ENCODE measurements at regions not wholly inside any gene's neighbourhood (a gene's known extent, or its start where the extent isn't known, plus 50 kb on each side); places are given as distances from the start of the nearest gene placed in this dataset.

GRCh38 chr15:63449731-63450130 lies 54.7 kb upstream of the USP3 start:
- Histone ChIP-seq H3K27ac (no peak overlapping the region), H3K4me3 (replicated peaks in 1 of 3) (no peak overlapping the region), H3K27me3 (no peaks in the 10 kb centered on the region), H3K9me3 (no peaks in the 10 kb centered on the region), H3K36me3 (no peaks in the 10 kb centered on the region), H3K4me1 (peaks cover 0 to 9% of the 10 kb centered on the region in 2 donors)
- TF ChIP-seq, protein P1, sequence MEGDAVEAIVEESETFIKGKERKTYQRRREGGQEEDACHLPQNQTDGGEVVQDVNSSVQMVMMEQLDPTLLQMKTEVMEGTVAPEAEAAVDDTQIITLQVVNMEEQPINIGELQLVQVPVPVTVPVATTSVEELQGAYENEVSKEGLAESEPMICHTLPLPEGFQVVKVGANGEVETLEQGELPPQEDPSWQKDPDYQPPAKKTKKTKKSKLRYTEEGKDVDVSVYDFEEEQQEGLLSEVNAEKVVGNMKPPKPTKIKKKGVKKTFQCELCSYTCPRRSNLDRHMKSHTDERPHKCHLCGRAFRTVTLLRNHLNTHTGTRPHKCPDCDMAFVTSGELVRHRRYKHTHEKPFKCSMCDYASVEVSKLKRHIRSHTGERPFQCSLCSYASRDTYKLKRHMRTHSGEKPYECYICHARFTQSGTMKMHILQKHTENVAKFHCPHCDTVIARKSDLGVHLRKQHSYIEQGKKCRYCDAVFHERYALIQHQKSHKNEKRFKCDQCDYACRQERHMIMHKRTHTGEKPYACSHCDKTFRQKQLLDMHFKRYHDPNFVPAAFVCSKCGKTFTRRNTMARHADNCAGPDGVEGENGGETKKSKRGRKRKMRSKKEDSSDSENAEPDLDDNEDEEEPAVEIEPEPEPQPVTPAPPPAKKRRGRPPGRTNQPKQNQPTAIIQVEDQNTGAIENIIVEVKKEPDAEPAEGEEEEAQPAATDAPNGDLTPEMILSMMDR (IDR thresholded peaks at IDR 0.05): no peak
- TF ChIP-seq POLR2A (IDR thresholded peaks at IDR 0.05): no peak
- intact Hi-C loops (cut with DNase I): no loop called here
- 63 to 71% methylated on average over 3 of the region's 3 CpGs for WGBS, 2 donors
- DNase-seq: no peak

GRCh38 chr15:63450884-63451225 lies 53.5 kb upstream of the USP3 start:
- TF ChIP-seq POLR2A (IDR thresholded peaks at IDR 0.05): no peak
- TF ChIP-seq, protein P1 (IDR thresholded peaks at IDR 0.05): no peak
- no peak overlapping the region for H3K27ac ChIP-seq
- H3K4me1 ChIP-seq: peaks cover 0 to 9% of the 10 kb centered on the region in 2 donors
- no peaks in the 10 kb centered on the region for H3K36me3 ChIP-seq
- H3K4me3 ChIP-seq (replicated peaks in 1 of 3): no peak overlapping the region
- no peaks in the 10 kb centered on the region for H3K27me3 ChIP-seq
- no peaks in the 10 kb centered on the region for H3K9me3 ChIP-seq
- DNase-seq: no peak
- intact Hi-C loops (cut with DNase I): no loop called here
- WGBS, 2 donors: 90 to 93% methylated on average over 9 of the region's 9 CpGs

- no peak for TF ChIP-seq POLR2A (IDR thresholded peaks at IDR 0.05)
- TF ChIP-seq, protein P1 (IDR thresholded peaks at IDR 0.05): no peak
- intact Hi-C loops (cut with DNase I): no loop called here
- WGBS, 2 donors: 92 to 95% methylated on average over 5 of the region's 5 CpGs
- no peak overlapping the region for H3K4me3 ChIP-seq (replicated peaks in 1 of 3)
- no peaks in the 10 kb centered on the region for H3K9me3 ChIP-seq
- no peak overlapping the region for H3K27ac ChIP-seq
- peaks cover 0 to 9% of the 10 kb centered on the region in 2 donors for H3K4me1 ChIP-seq
- no peaks in the 10 kb centered on the region for H3K27me3 ChIP-seq
- DNase-seq: no peak
- no peaks in the 10 kb centered on the region for H3K36me3 ChIP-seq
Observed at GRCh38 chr15:63451671-63452315, 52.6 kb upstream of the USP3 start.

- no peak for DNase-seq
- no peak overlapping the region for H3K27ac ChIP-seq
- no peaks in the 10 kb centered on the region for H3K9me3 ChIP-seq
- no peak overlapping the region for H3K4me3 ChIP-seq (replicated peaks in 1 of 3)
- peaks cover 0 to 14% of the 10 kb centered on the region in 2 donors for H3K4me1 ChIP-seq
- no peak for TF ChIP-seq POLR2A (IDR thresholded peaks at IDR 0.05)
- TF ChIP-seq, protein P1 (IDR thresholded peaks at IDR 0.05): no peak
- intact Hi-C loops (cut with DNase I): no loop called here
- H3K36me3 ChIP-seq: no peaks in the 10 kb centered on the region
- no peaks in the 10 kb centered on the region for H3K27me3 ChIP-seq
- 78 to 84% methylated on average over 6 of the region's 6 CpGs for WGBS, 2 donors
Observed at GRCh38 chr15:63452552-63453136, 51.7 kb upstream of the USP3 start.

DNA sequence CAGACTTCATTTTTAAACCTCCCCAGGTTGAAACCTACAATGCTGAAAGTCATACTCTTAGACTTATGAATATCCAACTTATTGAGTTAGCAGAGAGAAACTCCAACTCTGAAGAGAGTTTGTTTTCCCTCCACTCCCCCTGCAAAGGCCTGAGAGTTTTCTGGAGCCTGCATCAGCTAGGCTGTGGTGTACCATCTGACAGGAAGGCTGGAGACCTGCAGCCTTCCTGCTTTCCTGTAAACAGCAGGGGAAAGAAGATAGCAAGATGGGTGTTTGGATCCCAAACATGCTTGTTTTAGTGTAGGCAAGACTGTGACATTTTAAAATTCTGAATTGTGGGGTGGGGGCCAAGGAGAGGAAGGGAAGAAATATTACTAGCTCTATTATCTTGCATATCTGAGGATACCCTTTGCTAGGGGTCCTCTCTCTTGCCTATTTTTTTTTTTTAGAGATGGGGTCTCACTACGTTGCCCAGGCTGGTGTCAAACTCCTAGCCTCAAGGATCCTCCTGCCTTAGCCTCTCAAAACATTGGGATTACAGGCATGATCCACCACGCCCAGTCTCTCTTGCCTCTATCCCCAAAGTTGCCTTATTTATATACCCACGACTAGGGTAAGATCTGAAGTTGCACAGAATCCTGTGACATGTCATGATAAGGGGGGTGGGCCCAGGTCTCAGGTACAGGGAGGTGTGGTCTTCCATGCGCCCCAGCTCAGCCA lies 51.0 kb upstream of the USP3 start:
- H3K27ac ChIP-seq: no peak overlapping the region
- H3K4me1 ChIP-seq: peaks cover 0 to 14% of the 10 kb centered on the region in 2 donors
- no peaks in the 10 kb centered on the region for H3K36me3 ChIP-seq
- no peak for DNase-seq
- intact Hi-C loops (cut with DNase I): no loop called here
- TF ChIP-seq, protein P1 (IDR thresholded peaks at IDR 0.05): no peak
- no peak for TF ChIP-seq POLR2A (IDR thresholded peaks at IDR 0.05)
- 84 to 87% methylated on average over 4 of the region's 4 CpGs for WGBS, 2 donors
- no peaks in the 10 kb centered on the region for H3K27me3 ChIP-seq
- H3K4me3 ChIP-seq (replicated peaks in 1 of 3): no peak overlapping the region
- no peaks in the 10 kb centered on the region for H3K9me3 ChIP-seq
